Smooth muscle cell of the brain vasculature (primary cell): ENCODE measurements at regions not wholly inside any gene's neighbourhood (a gene's known extent, or its start where the extent isn't known, plus 50 kb on each side); places are given as distances from the start of the nearest gene placed in this dataset.

Source experiments
- DNase-seq: peaks from one replicate; pipeline ENCODE4 v3.0.0-alpha.2; 2012; ENCODE audit warnings: low read depth, low spot score

GRCh38 chr1:78358165-78358564, 132.6 kb upstream of the PTGFR start:
- DNase-seq = no peak

- no peak for DNase-seq
Observed at GRCh38 chr1:78359666-78360065, 131.1 kb upstream of the PTGFR start.

- no peak for DNase-seq
Observed at GRCh38 chr1:78360584-78360983, 130.2 kb upstream of the PTGFR start.

GRCh38 chr1:78367700-78368099, 123.1 kb upstream of the PTGFR start:
- no peak for DNase-seq

GRCh38 chr1:78369546-78369945, 121.2 kb upstream of the PTGFR start:
- DNase-seq = no peak

GRCh38 chr1:78370356-78370755, 120.4 kb upstream of the PTGFR start:
- DNase-seq = no peak

- peak; percentile 49 for DNase-seq
Observed at GRCh38 chr1:78370779-78371482, 119.8 kb upstream of the PTGFR start.

- no peak for DNase-seq
Observed at GRCh38 chr1:78373676-78374075, 117.1 kb upstream of the PTGFR start.

- no peak for DNase-seq
Observed at GRCh38 chr1:78375996-78376395, 114.8 kb upstream of the PTGFR start.

- no peak for DNase-seq
Observed at GRCh38 chr1:78377356-78377928, 113.3 kb upstream of the PTGFR start.

GRCh38 chr1:78383923-78384322, 106.9 kb upstream of the PTGFR start:
- no peak for DNase-seq

GRCh38 chr1:78385744-78386462, 104.9 kb upstream of the PTGFR start:
- DNase-seq = no peak

GRCh38 chr1:78387201-78387600, 103.6 kb upstream of the PTGFR start:
- no peak for DNase-seq

GRCh38 chr1:78387871-78388270, 102.9 kb upstream of the PTGFR start:
- DNase-seq = no peak

GRCh38 chr1:78388275-78388674, 102.5 kb upstream of the PTGFR start:
- DNase-seq = no peak

GRCh38 chr1:78401148-78401547, 89.6 kb upstream of the PTGFR start:
- no peak for DNase-seq

GRCh38 chr1:78408192-78408591, 82.6 kb upstream of the PTGFR start:
- DNase-seq = no peak

- DNase-seq = no peak
Observed at GRCh38 chr1:78408810-78409209, 82.0 kb upstream of the PTGFR start.

- DNase-seq = no peak
Observed at GRCh38 chr1:78410643-78411042, 80.1 kb upstream of the PTGFR start.

GRCh38 chr1:78411707-78412106, 79.1 kb upstream of the PTGFR start:
- DNase-seq = no peak

GRCh38 chr1:78415165-78415564, 75.6 kb upstream of the PTGFR start:
- DNase-seq = no peak

- no peak for DNase-seq
Observed at GRCh38 chr1:78419309-78419708, 71.5 kb upstream of the PTGFR start.

- no peak for DNase-seq
Observed at GRCh38 chr1:78420181-78420580, 70.6 kb upstream of the PTGFR start.
